HG03432 (cell line): ENCODE measurements at regions not wholly inside any gene's neighbourhood (a gene's known extent, or its start where the extent isn't known, plus 50 kb on each side); places are given as distances from the start of the nearest gene placed in this dataset.
"Not testable (repeated sequence)": the region's sequence is repeated elsewhere in the genome, so short reads cannot be mapped to it uniquely, and the experiment has no call there.

Experiments
- ATAC-seq: cut with Tn5 transposase; IDR thresholded peaks from one replicate; pipeline ENCODE4 v1.9.1; 2021; ENCODE audit warnings: mild to moderate bottlenecking, moderate library complexity; ENCODE audit not compliant: unreplicated experiment

GRCh38 chr11:81804858-81805257 is 928.8 kb downstream of the FAM181B start:
- no peak for ATAC-seq

GRCh38 chr11:81802591-81802990 is 931.1 kb downstream of the FAM181B start:
- no peak for ATAC-seq

- ATAC-seq = no peak
Observed at GRCh38 chr11:81792416-81792815, 941.2 kb downstream of the FAM181B start.

- peak; percentile 63 for ATAC-seq
Observed at GRCh38 chr11:81787584-81788049, 946.0 kb downstream of the FAM181B start.

- ATAC-seq = no peak
Observed at GRCh38 chr11:81772166-81772565, 961.5 kb downstream of the FAM181B start.

GRCh38 chr11:81769906-81770305 is 963.8 kb downstream of the FAM181B start:
- ATAC-seq = not testable (repeated sequence)

GRCh38 chr11:81756864-81757595 is 976.6 kb downstream of the FAM181B start:
- no peak for ATAC-seq

- ATAC-seq = no peak
Observed at GRCh38 chr11:81749245-81749644, 984.4 kb downstream of the FAM181B start.

- no peak for ATAC-seq
Observed at GRCh38 chr11:81744336-81745116, 989.1 kb downstream of the FAM181B start.

- no peak for ATAC-seq
Observed at GRCh38 chr11:81725701-81726100, 1008.0 kb downstream of the FAM181B start.

- ATAC-seq = no peak
Observed at GRCh38 chr11:81717695-81718094, 1016.0 kb downstream of the FAM181B start.

GRCh38 chr11:81707881-81708280 is 1025.8 kb downstream of the FAM181B start:
- ATAC-seq = no peak

- no peak for ATAC-seq
Observed at GRCh38 chr11:81705283-81705682, 1028.4 kb downstream of the FAM181B start.

GRCh38 chr11:81700076-81700475 is 1033.6 kb downstream of the FAM181B start:
- ATAC-seq = no peak

GRCh38 chr11:81687057-81687456 is 1046.6 kb downstream of the FAM181B start:
- ATAC-seq = no peak

- ATAC-seq = peak; percentile 98
Observed at GRCh38 chr11:81674211-81674610, 1059.5 kb downstream of the FAM181B start.

GRCh38 chr11:81673001-81673400 is 1060.7 kb downstream of the FAM181B start:
- no peak for ATAC-seq

- no peak for ATAC-seq
Observed at GRCh38 chr11:81669935-81670543, 1063.6 kb downstream of the FAM181B start.

- peak; percentile 69 for ATAC-seq
Observed at GRCh38 chr11:81658722-81659121, 1074.9 kb downstream of the FAM181B start.

- no peak for ATAC-seq
Observed at GRCh38 chr11:81655351-81655750, 1078.3 kb downstream of the FAM181B start.

GRCh38 chr11:81647374-81647773 is 1086.3 kb downstream of the FAM181B start:
- no peak for ATAC-seq
